Endothelial cell of umbilical vein (primary cell): ENCODE measurements at regions not wholly inside any gene's neighbourhood (a gene's known extent, or its start where the extent isn't known, plus 50 kb on each side); places are given as distances from the start of the nearest gene placed in this dataset.

ENCODE experiments used
- BruUV-seq: library from RNA; stranded (reverse); fragments of 400-500 nt; replicated peaks from 2 replicates; lab custom pipeline; 2021; lab: Mats Ljungman, UMichigan
- CTCF ChIA-PET: fragments of 300-600, 350-600 bp; sonication (Branson Sonifier 250); formaldehyde crosslinking; loops from one replicate; lab custom pipeline; 2021; ENCODE audit warnings: antibody characterized with exemption, inconsistent platforms; lab: Charles Lee
- POLR2A ChIA-PET: fragments of 300-600, 350-600 bp; sonication (Branson Sonifier 250); formaldehyde crosslinking; loops from one replicate; lab custom pipeline; 2021; ENCODE audit warnings: antibody characterized with exemption, inconsistent platforms; lab: Charles Lee
- DNase-seq: peaks from one replicate; pipeline ENCODE4 v3.0.0-alpha.2; 2011; ENCODE audit warnings: low read depth, low spot score
- FAIRE-seq: peaks from 2 replicates; lab custom pipeline; 2011; peaks lifted over from hg19 to GRCh38; lab: Jason Lieb, UNC
- H2AFZ ChIP-seq: 2 replicates; pipeline ENCODE4 v1.6.0; 2012; ENCODE audit warnings: low read depth, low read length, control low read depth, inconsistent platforms
- H3K27ac ChIP-seq: 2 replicates; pipeline ENCODE4 v1.5.1; 2011; ENCODE audit warnings: low read depth, mild to moderate bottlenecking, control low read depth, low read length, moderate library complexity; ENCODE audit not compliant: insufficient read depth
- H3K27me3 ChIP-seq, 2 experiments: 2 replicates each; pipeline versions ENCODE4 v1.6.0 to v1.6.1; 2011; ENCODE audit warnings: low read length in 2 of 2, mixed read lengths in 1 of 2; ENCODE audit not compliant: control insufficient read depth in 2 of 2, insufficient read depth in 2 of 2
- H3K36me3 ChIP-seq, 2 experiments: 2 replicates in 1 of 2; 3 replicates in 1 of 2; pipeline ENCODE4 v1.5.1; 2011; ENCODE audit warnings: low read length in 2 of 2, mild to moderate bottlenecking in 1 of 2, moderate library complexity in 1 of 2; ENCODE audit not compliant: control insufficient read depth in 2 of 2, insufficient read depth in 2 of 2; ENCODE audit errors: extremely low read depth in 1 of 2
- H3K4me1 ChIP-seq: 3 replicates; pipeline ENCODE4 v1.5.1; 2011; ENCODE audit warnings: mild to moderate bottlenecking, low read length; ENCODE audit not compliant: control insufficient read depth, insufficient read depth; ENCODE audit errors: extremely low read depth
- H3K4me2 ChIP-seq: 2 replicates; pipeline ENCODE4 v1.6.1; 2011; ENCODE audit warnings: low read length, control low read depth, mixed read lengths; ENCODE audit not compliant: insufficient read depth
- H3K4me3 ChIP-seq, 3 experiments: fragments of 200-600 bp in 1 of 3; sonication (generic), shearing (Covaris generic) in 1 of 3; replicated peaks in 1 of 3; 2 replicates each; pipeline ENCODE4 v1.5.1; 2011 to 2016; ENCODE audit warnings: control low read depth in 3 of 3, low read length in 3 of 3, mild to moderate bottlenecking in 2 of 3, inconsistent platforms in 1 of 3, low read depth in 1 of 3, moderate library complexity in 1 of 3; ENCODE audit not compliant: insufficient read depth in 1 of 3
- H3K79me2 ChIP-seq: 2 replicates; pipeline ENCODE4 v1.6.0; 2012; ENCODE audit warnings: low read length, inconsistent platforms; ENCODE audit not compliant: control insufficient read depth, insufficient read depth
- H3K9ac ChIP-seq: replicated peaks from 2 replicates; pipeline ENCODE3; 2011; ENCODE audit warnings: low read length, control low read depth; ENCODE audit not compliant: insufficient read depth; ENCODE audit errors: extremely low read depth
- H3K9me1 ChIP-seq: replicated peaks from 3 replicates; pipeline ENCODE4 v1.6.0; 2011; ENCODE audit warnings: mild to moderate bottlenecking, low read length; ENCODE audit not compliant: control insufficient read depth, insufficient read depth; ENCODE audit errors: extremely low read depth
- H3K9me3 ChIP-seq: replicated peaks from 2 replicates; pipeline ENCODE4 v1.5.1; 2012; ENCODE audit warnings: low read length, inconsistent platforms; ENCODE audit not compliant: control insufficient read depth, insufficient read depth
- H4K20me1 ChIP-seq: replicated peaks from 2 replicates; pipeline ENCODE3; 2011; ENCODE audit warnings: mild to moderate bottlenecking, low read length; ENCODE audit not compliant: control insufficient read depth, insufficient read depth; ENCODE audit errors: extremely low read depth
- CTCF ChIP-seq, 2 donors: IDR thresholded peaks; 1 replicate in 1 of 2; 2 replicates in 1 of 2; pipeline ENCODE4 v1.5.1; 2011; ENCODE audit warnings: low read length in 2 of 2, mild to moderate bottlenecking in 2 of 2, moderate library complexity in 2 of 2, control low read depth in 1 of 2, inconsistent platforms in 1 of 2, low read depth in 1 of 2; ENCODE audit not compliant: insufficient read depth in 1 of 2; ENCODE audit errors: extremely low read depth in 1 of 2
- EZH2 ChIP-seq: IDR thresholded peaks from 2 replicates; pipeline ENCODE4 v1.6.1; 2012; ENCODE audit warnings: borderline replicate concordance, low read depth, mild to moderate bottlenecking, moderate library complexity, low read length, inconsistent platforms; ENCODE audit not compliant: severe bottlenecking
- FOS ChIP-seq: IDR thresholded peaks from 2 replicates; pipeline ENCODE4 v1.6.1; 2011; ENCODE audit warnings: mild to moderate bottlenecking, low read length, moderate library complexity, borderline replicate concordance; ENCODE audit not compliant: insufficient read depth
- GATA2 ChIP-seq: IDR thresholded peaks from 2 replicates; pipeline ENCODE4 v1.7.0; 2011; ENCODE audit warnings: low read depth, mild to moderate bottlenecking, moderate library complexity, mixed read lengths, low read length; ENCODE audit not compliant: insufficient read length, insufficient read depth
- JUN ChIP-seq: IDR thresholded peaks from 2 replicates; pipeline ENCODE4 v1.6.1; 2011; ENCODE audit warnings: borderline replicate concordance, low read depth; ENCODE audit not compliant: insufficient read length, insufficient read depth
- MAX ChIP-seq: IDR thresholded peaks from 2 replicates; pipeline ENCODE4 v1.6.1; 2011; ENCODE audit not compliant: insufficient read depth, insufficient read length
- MYC ChIP-seq: IDR thresholded peaks from one replicate; pipeline ENCODE4 v1.6.1; 2011; ENCODE audit warnings: mild to moderate bottlenecking, low read depth, low read length
- POLR2A ChIP-seq: IDR thresholded peaks from 2 replicates; pipeline ENCODE4 v1.6.1; 2012; ENCODE audit warnings: low read depth, mild to moderate bottlenecking, control low read depth, low read length
- POLR2AphosphoS5 ChIP-seq: IDR thresholded peaks from 2 replicates; pipeline ENCODE4 v1.6.1; 2012; ENCODE audit warnings: low read depth, mild to moderate bottlenecking, control low read depth, low read length, moderate library complexity; ENCODE audit not compliant: insufficient read depth
- dilution Hi-C: fragments of 300-500 bp; cut with MboI; formaldehyde crosslinking; loops from one replicate; pipeline ENCODE4 v1.15.0; 2019; ENCODE audit warnings: low sequenced_read_pairs; ENCODE audit not compliant: extremely low pct_ligation_motif_present
- intact Hi-C: fragments of 100-400 bp; cut with micrococcal nuclease; formaldehyde crosslinking; loops from one replicate; pipeline ENCODE4 v1.10.0; 2022

GRCh38 chr14:54220704-54221431, 175.9 kb upstream of the CDKN3 start:
- Histone ChIP-seq H3K27me3 (no peaks in the 10 kb centered on the region), H3K36me3 (no peaks in the 10 kb centered on the region), H3K9ac (no peak overlapping the region), H3K4me1 (peaks cover 9% of the 10 kb centered on the region), H3K4me3 (peak overlapping the region in 1 of 3 experiments; percentile 13), H4K20me1 (no peaks in the 10 kb centered on the region), H3K9me3 (no peaks in the 10 kb centered on the region), H3K27ac (no peak overlapping the region), H2AFZ (peak overlapping the region; percentile 69), H3K79me2 (no peaks in the 10 kb centered on the region), H3K4me2 (peak overlapping the region; percentile 32), H3K9me1 (no peaks in the 10 kb centered on the region)
- intact Hi-C loops (no loop called here), dilution Hi-C loops (no loop called here)
- ChIA-PET CTCF (interaction anchor here (0.9 to 1.5 kb wide), 5 partner anchors 9 to 122 kb away, joined by 3 to 7 read pairs (median 3); no protein-coding TSS in a partner anchor), POLR2A (no interaction called here)
- peak; percentile 59 for FAIRE-seq
- no peak for TF ChIP-seq GATA2
- no peak for DNase-seq
- no TSS peak for BruUV-seq

GRCh38 chr14:54221432-54221803, 175.4 kb upstream of the CDKN3 start:
- ChIA-PET CTCF (interaction anchor here (1.0 to 1.5 kb wide), 5 partner anchors 8 to 108 kb away, joined by 3 to 7 read pairs (median 4); no protein-coding TSS in a partner anchor), POLR2A (no interaction called here)
- Histone ChIP-seq H2AFZ (no peak overlapping the region), H3K4me1 (peaks cover 9% of the 10 kb centered on the region), H3K27me3 (no peaks in the 10 kb centered on the region), H3K36me3 (no peaks in the 10 kb centered on the region), H3K4me3 (no peak overlapping the region), H3K4me2 (no peak overlapping the region), H3K79me2 (no peaks in the 10 kb centered on the region), H4K20me1 (no peaks in the 10 kb centered on the region), H3K27ac (no peak overlapping the region), H3K9me1 (no peaks in the 10 kb centered on the region), H3K9ac (no peak overlapping the region), H3K9me3 (no peaks in the 10 kb centered on the region)
- no peak for DNase-seq
- no TSS peak for BruUV-seq
- no peak for TF ChIP-seq CTCF (IDR thresholded peaks at IDR 0.05; ENCODE audit: extremely low read depth in 1 of 2, insufficient read depth in 1 of 2, low read depth in 1 of 2, low read length in 2 of 2)
- TF ChIP-seq FOS: no peak
- TF ChIP-seq EZH2: no peak
- no peak for TF ChIP-seq JUN
- TF ChIP-seq MYC: no peak
- TF ChIP-seq POLR2A: no peak
- no peak for TF ChIP-seq POLR2AphosphoS5
- no peak for TF ChIP-seq MAX
- TF ChIP-seq GATA2: no peak
- intact Hi-C loops: no loop called here
- no peak for FAIRE-seq
- dilution Hi-C loops: no loop called here
